ENCODE measurements at regions not wholly inside any gene's neighbourhood (a gene's known extent, or its start where the extent isn't known, plus 50 kb on each side); places are given as distances from the start of the nearest gene placed in this dataset.
A peak's percentile ranks its signal among the peaks of the same experiment; 100 is the strongest.

DNA sequence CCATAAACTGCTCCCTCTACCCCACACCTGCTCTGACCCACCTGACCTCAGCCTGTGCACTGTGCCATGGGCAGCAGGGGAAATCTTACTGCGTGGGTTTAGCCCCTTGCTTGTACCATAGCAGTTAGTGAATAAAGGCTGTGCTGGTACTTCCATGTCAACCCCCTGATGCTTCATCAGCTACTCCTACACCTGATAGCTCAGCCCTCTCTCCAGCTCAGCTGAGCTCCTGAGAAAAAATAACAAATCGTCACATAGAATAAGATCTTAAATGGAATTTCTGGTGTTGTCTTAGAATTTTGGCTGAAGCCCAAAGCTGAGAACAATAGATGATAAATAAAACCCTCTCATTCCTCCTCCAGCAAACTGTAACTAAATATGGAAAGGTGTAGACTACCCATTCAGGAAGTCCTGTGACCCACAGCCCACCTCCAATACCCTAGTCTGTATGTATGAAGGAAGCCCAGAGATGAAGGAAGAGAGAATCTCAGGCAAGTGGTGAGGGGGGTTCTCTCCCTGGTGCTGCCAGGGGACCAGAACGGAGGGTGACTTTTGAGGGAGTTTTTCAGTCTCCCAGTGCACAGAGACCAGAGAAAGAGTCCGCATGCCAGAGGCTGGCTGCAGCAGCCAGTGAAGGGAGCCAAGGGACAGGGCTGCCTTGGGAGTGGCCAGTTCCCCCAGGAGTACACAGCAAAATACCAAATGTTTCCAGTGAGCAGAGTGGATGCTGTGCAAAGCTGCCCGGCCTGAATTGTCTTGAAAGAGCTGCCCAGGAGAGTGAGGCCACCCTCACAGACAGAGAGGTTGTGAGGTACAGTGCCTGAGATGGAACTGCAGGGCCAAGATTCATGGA lies 227.3 kb downstream of the QDPR start:
- Mint-ChIP-seq H3K27ac (peak overlapping the region; percentile 5 to 62 (median 49)), H3K4me3 (no peak overlapping the region), H3K27me3 (ENCODE audit: low read depth) (no peaks in the 10 kb centered on the region), H3K4me1 (peaks cover 8% of the 10 kb centered on the region), H3K9me3 (no peaks in the 10 kb centered on the region), H3K36me3 (ENCODE audit: low read depth) (no peaks in the 10 kb centered on the region)
- TF ChIP-seq, protein P1, sequence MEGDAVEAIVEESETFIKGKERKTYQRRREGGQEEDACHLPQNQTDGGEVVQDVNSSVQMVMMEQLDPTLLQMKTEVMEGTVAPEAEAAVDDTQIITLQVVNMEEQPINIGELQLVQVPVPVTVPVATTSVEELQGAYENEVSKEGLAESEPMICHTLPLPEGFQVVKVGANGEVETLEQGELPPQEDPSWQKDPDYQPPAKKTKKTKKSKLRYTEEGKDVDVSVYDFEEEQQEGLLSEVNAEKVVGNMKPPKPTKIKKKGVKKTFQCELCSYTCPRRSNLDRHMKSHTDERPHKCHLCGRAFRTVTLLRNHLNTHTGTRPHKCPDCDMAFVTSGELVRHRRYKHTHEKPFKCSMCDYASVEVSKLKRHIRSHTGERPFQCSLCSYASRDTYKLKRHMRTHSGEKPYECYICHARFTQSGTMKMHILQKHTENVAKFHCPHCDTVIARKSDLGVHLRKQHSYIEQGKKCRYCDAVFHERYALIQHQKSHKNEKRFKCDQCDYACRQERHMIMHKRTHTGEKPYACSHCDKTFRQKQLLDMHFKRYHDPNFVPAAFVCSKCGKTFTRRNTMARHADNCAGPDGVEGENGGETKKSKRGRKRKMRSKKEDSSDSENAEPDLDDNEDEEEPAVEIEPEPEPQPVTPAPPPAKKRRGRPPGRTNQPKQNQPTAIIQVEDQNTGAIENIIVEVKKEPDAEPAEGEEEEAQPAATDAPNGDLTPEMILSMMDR (IDR thresholded peaks at IDR 0.05; ENCODE audit: unreplicated experiment in 3 of 3), result no peak

DNA sequence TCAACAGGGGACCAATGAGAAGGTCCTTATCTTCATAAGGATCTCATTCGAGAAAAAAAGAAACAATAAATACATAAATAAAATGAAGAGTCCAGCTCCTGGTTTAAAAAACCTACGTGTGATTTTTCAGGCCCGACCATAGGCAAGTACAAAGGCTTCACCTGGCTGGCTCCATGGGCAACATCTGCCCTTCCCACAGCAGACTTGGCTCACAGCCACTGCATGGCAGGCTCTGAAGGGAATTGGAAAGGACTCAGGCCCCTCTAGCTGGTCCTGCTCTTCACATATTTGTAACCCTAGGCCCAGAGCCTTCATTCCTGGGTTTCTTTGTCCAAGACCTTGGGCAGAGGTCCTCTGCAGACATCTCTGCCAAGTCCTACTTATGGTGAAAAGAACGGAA lies 228.1 kb downstream of the QDPR start:
- no peaks in the 10 kb centered on the region for H3K36me3 Mint-ChIP-seq (ENCODE audit: low read depth)
- peak overlapping the region; percentile 5 to 62 (median 49) for H3K27ac Mint-ChIP-seq
- peaks cover 8% of the 10 kb centered on the region for H3K4me1 Mint-ChIP-seq
- H3K4me3 Mint-ChIP-seq, result no peak overlapping the region
- no peaks in the 10 kb centered on the region for H3K27me3 Mint-ChIP-seq (ENCODE audit: low read depth)
- H3K9me3 Mint-ChIP-seq, result no peaks in the 10 kb centered on the region
- TF ChIP-seq, protein P1 (IDR thresholded peaks at IDR 0.05; ENCODE audit: unreplicated experiment in 3 of 3), result no peak

DNA sequence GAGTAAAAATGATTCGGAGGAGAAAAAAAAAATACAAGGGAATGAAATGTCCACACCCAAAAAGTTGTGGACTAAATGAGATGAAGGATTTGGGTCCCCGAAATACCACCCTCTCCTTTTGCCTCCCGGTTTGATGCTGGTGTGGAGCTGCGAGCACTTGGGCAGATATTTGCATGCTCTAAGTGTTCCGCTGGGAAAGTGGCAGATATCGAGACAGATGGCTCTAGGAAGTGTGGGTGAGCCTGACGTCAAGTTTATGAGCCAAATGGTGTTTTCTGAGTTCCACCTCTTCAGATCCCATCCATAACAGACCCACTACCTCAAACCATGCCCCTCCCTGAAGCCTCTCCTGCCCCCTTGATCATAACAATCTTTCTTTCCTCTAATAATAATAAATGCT lies 228.6 kb downstream of the QDPR start:
- Mint-ChIP-seq H3K9me3 (no peaks in the 10 kb centered on the region), H3K4me3 (no peak overlapping the region), H3K27ac (peak overlapping the region in 1 of 3 experiments; percentile 13), H3K27me3 (ENCODE audit: low read depth) (no peaks in the 10 kb centered on the region), H3K36me3 (ENCODE audit: low read depth) (no peaks in the 10 kb centered on the region), H3K4me1 (peaks cover 8% of the 10 kb centered on the region)
- TF ChIP-seq, protein P1 (IDR thresholded peaks at IDR 0.05; ENCODE audit: unreplicated experiment in 3 of 3), result no peak

DNA sequence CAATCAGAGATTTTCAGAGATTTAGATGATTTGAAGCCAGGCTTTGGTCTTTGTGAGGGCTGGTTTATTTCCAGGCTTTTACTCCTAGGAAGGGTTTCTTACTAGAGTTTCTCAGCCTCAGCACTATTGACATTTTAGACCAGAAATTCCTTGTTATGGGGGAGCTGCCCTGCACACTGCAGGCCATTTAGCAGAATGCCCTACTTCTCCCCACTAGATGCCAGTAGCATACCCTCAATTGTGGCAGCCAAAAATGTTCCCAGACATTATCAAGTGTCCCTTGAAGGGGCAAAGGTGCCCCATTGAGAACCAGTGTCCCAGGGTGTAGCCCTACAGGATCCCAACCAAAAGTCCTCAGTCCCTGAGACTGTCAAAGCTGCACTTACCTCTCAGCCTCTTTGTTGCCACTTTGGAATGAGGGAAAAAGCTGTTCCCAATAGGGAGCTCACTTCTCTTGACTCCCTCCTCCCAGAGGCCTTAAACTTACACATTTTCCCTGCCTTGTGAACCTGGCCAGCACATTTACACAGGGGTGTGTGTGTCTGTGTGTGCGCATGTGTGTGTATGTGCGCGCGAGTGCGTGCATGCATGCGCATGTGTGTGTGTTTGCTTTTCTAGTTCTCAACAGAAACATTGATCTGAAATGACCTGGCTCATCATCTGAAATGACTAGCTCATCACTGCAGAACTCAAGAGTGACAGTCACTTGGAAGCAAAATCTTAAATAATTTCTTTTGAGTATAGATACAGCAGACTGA lies 231.4 kb downstream of the QDPR start:
- H3K4me3 Mint-ChIP-seq, result no peak overlapping the region
- H3K27me3 Mint-ChIP-seq (ENCODE audit: low read depth), result no peaks in the 10 kb centered on the region
- H3K9me3 Mint-ChIP-seq, result no peaks in the 10 kb centered on the region
- H3K36me3 Mint-ChIP-seq (ENCODE audit: low read depth), result no peaks in the 10 kb centered on the region
- peaks cover 14% of the 10 kb centered on the region for H3K4me1 Mint-ChIP-seq
- H3K27ac Mint-ChIP-seq, result peak overlapping the region; percentile 53 to 74 (median 62)
- TF ChIP-seq, protein P1 (IDR thresholded peaks at IDR 0.05; ENCODE audit: unreplicated experiment in 3 of 3), result peak in 2 of 3 experiments; percentile 11 to 18

DNA sequence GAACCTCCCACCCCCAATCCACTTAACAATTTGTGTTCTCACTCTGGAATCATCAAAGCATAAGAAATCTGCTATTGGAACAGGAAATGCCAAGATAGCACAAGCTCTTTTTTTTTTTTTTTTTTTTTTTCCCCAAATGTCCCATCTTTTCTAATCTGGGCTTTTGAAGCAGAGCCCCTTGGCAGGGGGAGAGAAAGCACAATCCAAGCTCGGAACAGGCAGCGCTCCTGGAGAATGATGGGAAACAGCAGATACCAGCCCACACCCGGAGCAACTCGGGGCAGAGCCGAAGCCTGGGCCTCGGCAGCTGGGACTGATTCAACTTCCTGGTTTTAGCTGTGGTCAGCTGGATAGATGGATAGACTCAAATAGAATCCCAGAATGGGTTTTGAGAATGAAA lies 235.1 kb downstream of the QDPR start:
- peaks cover 6% of the 10 kb centered on the region for H3K4me1 Mint-ChIP-seq
- no peak overlapping the region for H3K4me3 Mint-ChIP-seq
- H3K27ac Mint-ChIP-seq, result peak overlapping the region; percentile 6 to 36 (median 15)
- no peaks in the 10 kb centered on the region for H3K36me3 Mint-ChIP-seq (ENCODE audit: low read depth)
- TF ChIP-seq, protein P1 (IDR thresholded peaks at IDR 0.05; ENCODE audit: unreplicated experiment in 3 of 3), result no peak
- no peaks in the 10 kb centered on the region for H3K9me3 Mint-ChIP-seq
- H3K27me3 Mint-ChIP-seq (ENCODE audit: low read depth), result peaks cover 3% of the 10 kb centered on the region

Measured in nephron (organoid).